Erythroblast (primary cell): ENCODE measurements at regions not wholly inside any gene's neighbourhood (a gene's known extent, or its start where the extent isn't known, plus 50 kb on each side); places are given as distances from the start of the nearest gene placed in this dataset.

Source experiments
- GATA1 ChIP-seq: IDR thresholded peaks from 2 replicates; pipeline ENCODE4 v1.6.1; 2011; ENCODE audit warnings: low read depth, mild to moderate bottlenecking, control low read depth, low read length, moderate library complexity
- POLR2A ChIP-seq: IDR thresholded peaks from 2 replicates; pipeline ENCODE4 v1.6.1; 2011; ENCODE audit warnings: mild to moderate bottlenecking, low read length

DNA sequence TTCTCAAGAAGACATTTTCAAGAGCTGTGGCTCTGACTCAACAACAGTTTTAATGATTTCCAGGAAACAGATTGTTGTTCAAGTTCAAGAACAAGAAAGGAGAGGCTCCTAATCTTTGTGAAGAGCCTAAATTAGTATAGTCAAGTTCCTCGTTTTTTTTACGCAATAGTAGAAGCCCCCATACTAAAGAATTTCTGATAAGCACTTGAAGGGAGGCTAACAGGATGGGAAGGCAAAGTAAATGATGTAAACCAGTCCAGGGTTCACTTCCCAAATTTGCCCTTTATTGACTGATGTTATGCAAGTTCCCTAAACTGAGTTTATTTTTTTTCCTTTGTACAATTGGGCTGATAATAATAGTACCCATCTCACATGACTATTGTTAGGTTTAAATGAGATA lies 178.2 kb downstream of the RTL9 start:
- TF ChIP-seq POLR2A (no peak), GATA1 (no peak)
